ENCODE measurements at regions not wholly inside any gene's neighbourhood (a gene's known extent, or its start where the extent isn't known, plus 50 kb on each side); places are given as distances from the start of the nearest gene placed in this dataset.

DNA sequence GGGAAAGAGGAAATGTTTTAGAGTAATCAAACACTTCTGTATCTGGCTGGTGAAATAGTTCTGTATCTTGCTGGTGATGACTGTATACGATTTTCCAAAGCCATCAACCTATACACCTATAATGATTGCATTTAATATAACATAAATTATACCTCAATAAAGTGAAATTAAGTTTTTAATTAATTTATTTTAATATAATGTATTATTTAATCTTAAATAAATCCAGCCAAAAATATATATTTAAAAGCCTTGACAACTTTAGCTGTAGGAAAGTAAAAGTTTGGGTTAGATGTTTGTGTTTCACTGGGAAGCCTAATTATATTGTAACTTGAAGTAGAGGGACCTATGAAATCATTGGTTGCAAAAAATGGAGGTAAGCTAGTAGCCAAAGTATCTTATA is 654.8 kb upstream of the MIS18BP1 start (continued):
- TF ChIP-seq, protein P1, sequence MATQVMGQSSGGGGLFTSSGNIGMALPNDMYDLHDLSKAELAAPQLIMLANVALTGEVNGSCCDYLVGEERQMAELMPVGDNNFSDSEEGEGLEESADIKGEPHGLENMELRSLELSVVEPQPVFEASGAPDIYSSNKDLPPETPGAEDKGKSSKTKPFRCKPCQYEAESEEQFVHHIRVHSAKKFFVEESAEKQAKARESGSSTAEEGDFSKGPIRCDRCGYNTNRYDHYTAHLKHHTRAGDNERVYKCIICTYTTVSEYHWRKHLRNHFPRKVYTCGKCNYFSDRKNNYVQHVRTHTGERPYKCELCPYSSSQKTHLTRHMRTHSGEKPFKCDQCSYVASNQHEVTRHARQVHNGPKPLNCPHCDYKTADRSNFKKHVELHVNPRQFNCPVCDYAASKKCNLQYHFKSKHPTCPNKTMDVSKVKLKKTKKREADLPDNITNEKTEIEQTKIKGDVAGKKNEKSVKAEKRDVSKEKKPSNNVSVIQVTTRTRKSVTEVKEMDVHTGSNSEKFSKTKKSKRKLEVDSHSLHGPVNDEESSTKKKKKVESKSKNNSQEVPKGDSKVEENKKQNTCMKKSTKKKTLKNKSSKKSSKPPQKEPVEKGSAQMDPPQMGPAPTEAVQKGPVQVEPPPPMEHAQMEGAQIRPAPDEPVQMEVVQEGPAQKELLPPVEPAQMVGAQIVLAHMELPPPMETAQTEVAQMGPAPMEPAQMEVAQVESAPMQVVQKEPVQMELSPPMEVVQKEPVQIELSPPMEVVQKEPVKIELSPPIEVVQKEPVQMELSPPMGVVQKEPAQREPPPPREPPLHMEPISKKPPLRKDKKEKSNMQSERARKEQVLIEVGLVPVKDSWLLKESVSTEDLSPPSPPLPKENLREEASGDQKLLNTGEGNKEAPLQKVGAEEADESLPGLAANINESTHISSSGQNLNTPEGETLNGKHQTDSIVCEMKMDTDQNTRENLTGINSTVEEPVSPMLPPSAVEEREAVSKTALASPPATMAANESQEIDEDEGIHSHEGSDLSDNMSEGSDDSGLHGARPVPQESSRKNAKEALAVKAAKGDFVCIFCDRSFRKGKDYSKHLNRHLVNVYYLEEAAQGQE (IDR thresholded peaks at IDR 0.05; ENCODE audit: unreplicated experiment) = no peak
- TF ChIP-seq JUNB (IDR thresholded peaks at IDR 0.05; ENCODE audit: unreplicated experiment) (no peak), ZNF114 (CRISPR knock-in tag; IDR thresholded peaks at IDR 0.05) (no peak), POLR2AphosphoS5 (IDR thresholded peaks at IDR 0.05; ENCODE audit: low read depth) (no peak), NANOG (IDR thresholded peaks at IDR 0.05; ENCODE audit: borderline replicate concordance) (no peak), CREB1 (CRISPR knock-in tag; IDR thresholded peaks at IDR 0.05; ENCODE audit: low read depth) (no peak), EZH2 (IDR thresholded peaks at IDR 0.05; ENCODE audit: low read depth, unreplicated experiment) (no peak)

DNA sequence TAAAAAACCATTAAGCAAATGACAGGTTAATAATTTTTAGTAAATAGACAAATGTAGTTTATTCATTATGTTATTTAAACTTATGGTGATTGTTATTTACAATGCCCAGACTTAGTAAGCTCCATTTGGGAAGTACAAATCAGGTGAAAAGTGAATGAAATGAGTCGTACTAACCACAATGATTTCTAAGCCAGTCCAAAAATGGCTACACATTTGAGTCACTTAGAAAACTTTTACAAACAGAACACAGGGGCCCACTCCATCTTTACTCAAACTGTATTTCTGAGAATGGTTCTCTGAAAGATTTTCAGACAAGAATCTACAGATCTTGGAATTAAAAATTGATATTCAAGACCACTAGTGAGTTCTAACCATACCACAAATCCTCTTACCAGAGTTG is 653.3 kb upstream of the MIS18BP1 start:
- no peaks in the 10 kb centered on the region for H3K27me3 ChIP-seq (ENCODE audit: insufficient read depth)
- Mint-ChIP-seq H3K4me1 (no peaks in the 10 kb centered on the region), H3K36me3 (ENCODE audit: low read depth) (no peaks in the 10 kb centered on the region), H3K4me3 (no peak overlapping the region), H3K27me3 (ENCODE audit: insufficient read depth, low read depth, poor library complexity) (no peaks in the 10 kb centered on the region), H3K27ac (no peak overlapping the region), H3K9me3 (no peaks in the 10 kb centered on the region; the same call in 2 of the 3 replicates)
- DNase-seq (ENCODE audit: low spot score) (no peak), ATAC-seq (no peak)
- H3K79me2 ChIP-seq (replicated peaks; ENCODE audit: insufficient read depth) = no peaks in the 10 kb centered on the region
- no peaks in the 10 kb centered on the region for H3F3A ChIP-seq (replicated peaks; ENCODE audit: low read depth)
- H3K4me3 ChIP-seq = no peak overlapping the region
- no peak overlapping the region for H3K4me2 ChIP-seq
- H3K4me1 ChIP-seq (ENCODE audit: insufficient read depth) = no peaks in the 10 kb centered on the region
- TF ChIP-seq POLR2AphosphoS5 (IDR thresholded peaks at IDR 0.05; ENCODE audit: low read depth) = no peak
- TF ChIP-seq EZH2phosphoT487 (IDR thresholded peaks at IDR 0.05; ENCODE audit: unreplicated experiment) = no peak
- TF ChIP-seq, protein P2, sequence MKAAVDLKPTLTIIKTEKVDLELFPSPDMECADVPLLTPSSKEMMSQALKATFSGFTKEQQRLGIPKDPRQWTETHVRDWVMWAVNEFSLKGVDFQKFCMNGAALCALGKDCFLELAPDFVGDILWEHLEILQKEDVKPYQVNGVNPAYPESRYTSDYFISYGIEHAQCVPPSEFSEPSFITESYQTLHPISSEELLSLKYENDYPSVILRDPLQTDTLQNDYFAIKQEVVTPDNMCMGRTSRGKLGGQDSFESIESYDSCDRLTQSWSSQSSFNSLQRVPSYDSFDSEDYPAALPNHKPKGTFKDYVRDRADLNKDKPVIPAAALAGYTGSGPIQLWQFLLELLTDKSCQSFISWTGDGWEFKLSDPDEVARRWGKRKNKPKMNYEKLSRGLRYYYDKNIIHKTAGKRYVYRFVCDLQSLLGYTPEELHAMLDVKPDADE (IDR thresholded peaks at IDR 0.05) = no peak
- TF ChIP-seq, protein P3, sequence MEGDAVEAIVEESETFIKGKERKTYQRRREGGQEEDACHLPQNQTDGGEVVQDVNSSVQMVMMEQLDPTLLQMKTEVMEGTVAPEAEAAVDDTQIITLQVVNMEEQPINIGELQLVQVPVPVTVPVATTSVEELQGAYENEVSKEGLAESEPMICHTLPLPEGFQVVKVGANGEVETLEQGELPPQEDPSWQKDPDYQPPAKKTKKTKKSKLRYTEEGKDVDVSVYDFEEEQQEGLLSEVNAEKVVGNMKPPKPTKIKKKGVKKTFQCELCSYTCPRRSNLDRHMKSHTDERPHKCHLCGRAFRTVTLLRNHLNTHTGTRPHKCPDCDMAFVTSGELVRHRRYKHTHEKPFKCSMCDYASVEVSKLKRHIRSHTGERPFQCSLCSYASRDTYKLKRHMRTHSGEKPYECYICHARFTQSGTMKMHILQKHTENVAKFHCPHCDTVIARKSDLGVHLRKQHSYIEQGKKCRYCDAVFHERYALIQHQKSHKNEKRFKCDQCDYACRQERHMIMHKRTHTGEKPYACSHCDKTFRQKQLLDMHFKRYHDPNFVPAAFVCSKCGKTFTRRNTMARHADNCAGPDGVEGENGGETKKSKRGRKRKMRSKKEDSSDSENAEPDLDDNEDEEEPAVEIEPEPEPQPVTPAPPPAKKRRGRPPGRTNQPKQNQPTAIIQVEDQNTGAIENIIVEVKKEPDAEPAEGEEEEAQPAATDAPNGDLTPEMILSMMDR (conservative IDR thresholded peaks at IDR 0.05; ENCODE audit: low read depth in 2 of 2) = no peak
- no peak for TF ChIP-seq EZH2 (IDR thresholded peaks at IDR 0.05; ENCODE audit: low read depth, unreplicated experiment)
- H2AFZ ChIP-seq = no peak overlapping the region
- H4K20me1 ChIP-seq (replicated peaks; ENCODE audit: insufficient read depth) = no peaks in the 10 kb centered on the region
- H3K27ac ChIP-seq (ENCODE audit: low read depth) = no peak overlapping the region
- no peaks in the 10 kb centered on the region for H3K36me3 ChIP-seq (ENCODE audit: insufficient read depth)
- no peaks in the 10 kb centered on the region for H3K9me2 ChIP-seq (ENCODE audit: insufficient read depth)

Data from GM23338 (cell line).